H9 (cell line): ENCODE measurements at regions not wholly inside any gene's neighbourhood (a gene's known extent, or its start where the extent isn't known, plus 50 kb on each side); places are given as distances from the start of the nearest gene placed in this dataset.
"Not testable (repeated sequence)": the region's sequence is repeated elsewhere in the genome, so short reads cannot be mapped to it uniquely, and the experiment has no call there.

Experiments used
- DNase-seq: peaks from one replicate; pipeline ENCODE4 v3.0.0-alpha.2; 2017
- H2AFZ ChIP-seq: one replicate; pipeline ENCODE4 v1.6.1; 2013; ENCODE audit warnings: mild to moderate bottlenecking, low read length, control low read depth, moderate library complexity
- H2AK5ac ChIP-seq: 2 replicates; pipeline ENCODE4 v1.6.1; 2013; ENCODE audit warnings: low read length, control low read depth, mixed read lengths; ENCODE audit not compliant: insufficient read length
- H2BK120ac ChIP-seq: one replicate; pipeline ENCODE4 v1.6.1; 2013; ENCODE audit warnings: low read depth, mild to moderate bottlenecking, low read length, control low read depth, inconsistent platforms; ENCODE audit not compliant: poor library complexity, severe bottlenecking
- H2BK12ac ChIP-seq: 2 replicates; pipeline ENCODE4 v1.6.1; 2013; ENCODE audit warnings: low read length, control low read depth, mixed read lengths, low read depth; ENCODE audit not compliant: insufficient read length
- H2BK15ac ChIP-seq: 2 replicates; pipeline ENCODE4 v1.6.1; 2013; ENCODE audit warnings: low read depth, low read length, control low read depth
- H2BK20ac ChIP-seq: one replicate; pipeline ENCODE4 v1.6.1; 2013; ENCODE audit warnings: low read depth, mild to moderate bottlenecking, low read length, control low read depth, inconsistent platforms; ENCODE audit not compliant: poor library complexity, severe bottlenecking
- H2BK5ac ChIP-seq: 2 replicates; pipeline ENCODE4 v1.6.1; 2013; ENCODE audit warnings: low read length, control low read depth, mixed read lengths; ENCODE audit not compliant: insufficient read length
- H3K14ac ChIP-seq: 2 replicates; pipeline ENCODE4 v1.6.1; 2013; ENCODE audit warnings: low read length, control low read depth; ENCODE audit not compliant: insufficient read depth
- H3K18ac ChIP-seq: 2 replicates; pipeline ENCODE4 v1.6.1; 2013; ENCODE audit warnings: low read depth, mild to moderate bottlenecking, mixed read lengths, low read length, control low read depth; ENCODE audit not compliant: insufficient read length
- H3K23ac ChIP-seq: 2 replicates; pipeline ENCODE4 v1.6.1; 2013; ENCODE audit warnings: low read length, control low read depth, mixed read lengths, low read depth; ENCODE audit not compliant: insufficient read length
- H3K23me2 ChIP-seq: 2 replicates; pipeline ENCODE4 v1.6.1; 2013; ENCODE audit warnings: low read depth, mild to moderate bottlenecking, mixed read lengths, low read length, control low read depth; ENCODE audit not compliant: insufficient read length, poor library complexity, severe bottlenecking
- H3K27ac ChIP-seq: 2 replicates; pipeline ENCODE4 v1.5.1; 2013; ENCODE audit warnings: low read length, control low read depth, mixed read lengths, low read depth; ENCODE audit not compliant: insufficient read length
- H3K27me3 ChIP-seq: 2 replicates; pipeline ENCODE4 v1.6.1; 2013; ENCODE audit warnings: low read length, control low read depth, inconsistent platforms; ENCODE audit not compliant: insufficient read depth
- H3K4ac ChIP-seq: 2 replicates; pipeline ENCODE4 v1.6.1; 2013; ENCODE audit warnings: low read depth, mild to moderate bottlenecking, control low read depth, inconsistent platforms, low read length, moderate library complexity
- H3K4me1 ChIP-seq: 2 replicates; pipeline ENCODE4 v1.6.1; 2013; ENCODE audit warnings: low read length, control low read depth, inconsistent platforms; ENCODE audit not compliant: insufficient read depth
- H3K4me2 ChIP-seq: 2 replicates; pipeline ENCODE4 v1.6.1; 2013; ENCODE audit warnings: low read length, control low read depth, mixed read lengths; ENCODE audit not compliant: insufficient read length, insufficient read depth
- H3K56ac ChIP-seq: 2 replicates; pipeline ENCODE4 v1.6.1; 2013; ENCODE audit warnings: low read depth, mild to moderate bottlenecking, mixed read lengths, low read length, control low read depth; ENCODE audit not compliant: insufficient read length
- H3K79me1 ChIP-seq: 2 replicates; pipeline ENCODE4 v1.6.1; 2013; ENCODE audit warnings: low read depth, mild to moderate bottlenecking, moderate library complexity, low read length, control low read depth, inconsistent platforms; ENCODE audit not compliant: insufficient read depth, poor library complexity, severe bottlenecking
- H3K79me2 ChIP-seq: 2 replicates; pipeline ENCODE4 v1.6.1; 2013; ENCODE audit warnings: low read length, control low read depth, inconsistent platforms; ENCODE audit not compliant: insufficient read depth
- H3K9ac ChIP-seq: 2 replicates; pipeline ENCODE4 v1.6.1; 2013; ENCODE audit warnings: low read length, control low read depth, mixed read lengths; ENCODE audit not compliant: insufficient read length; ENCODE audit errors: extremely low read depth
- H3K9me3 ChIP-seq: one replicate; pipeline ENCODE4 v1.6.1; 2013; ENCODE audit warnings: low read depth, low read length, inconsistent platforms; ENCODE audit not compliant: control insufficient read depth
- H3T11ph ChIP-seq: one replicate; pipeline ENCODE4 v1.6.1; 2013; ENCODE audit warnings: mild to moderate bottlenecking, low read length, control low read depth, inconsistent platforms
- H4K20me1 ChIP-seq: one replicate; pipeline ENCODE4 v1.6.1; 2013; ENCODE audit not compliant: control insufficient read depth, insufficient read length, insufficient read depth
- H4K5ac ChIP-seq: 2 replicates; pipeline ENCODE4 v1.6.1; 2013; ENCODE audit warnings: low read depth, mild to moderate bottlenecking, mixed read lengths, low read length, control low read depth; ENCODE audit not compliant: insufficient read length
- H4K8ac ChIP-seq: replicated peaks from 2 replicates; pipeline ENCODE4 v1.6.1; 2013; ENCODE audit warnings: low read length, control low read depth, mixed read lengths, low read depth; ENCODE audit not compliant: insufficient read length
- H4K91ac ChIP-seq: 2 replicates; pipeline ENCODE4 v1.6.1; 2013; ENCODE audit warnings: low read depth, mild to moderate bottlenecking, moderate library complexity, mixed read lengths, low read length, control low read depth; ENCODE audit not compliant: insufficient read length
- H3K27ac Mint-ChIP-seq, 3 experiments: 2 replicates in 2 of 3; 3 replicates in 1 of 3; pipeline ENCODE4 v1.8.0; 2020 to 2021; ENCODE audit warnings: mixed read lengths in 3 of 3, mild to moderate bottlenecking in 1 of 3, moderate library complexity in 1 of 3
- H3K27me3 Mint-ChIP-seq: 2 replicates; pipeline ENCODE4 v1.8.0; 2021; ENCODE audit warnings: low read depth, mild to moderate bottlenecking, moderate library complexity, mixed read lengths
- H3K36me3 Mint-ChIP-seq, 3 experiments: 2 replicates in 2 of 3; 3 replicates in 1 of 3; pipeline ENCODE4 v1.8.0; 2020 to 2021; ENCODE audit warnings: low read depth in 3 of 3, mixed read lengths in 3 of 3; ENCODE audit not compliant: insufficient read depth in 1 of 3
- H3K4me1 Mint-ChIP-seq, 2 experiments: 2 replicates each; pipeline ENCODE4 v1.8.0; 2020; ENCODE audit warnings: mixed read lengths in 2 of 2
- H3K4me3 Mint-ChIP-seq, 2 experiments: 2 replicates in 1 of 2; 3 replicates in 1 of 2; pipeline ENCODE4 v1.8.0; 2020 to 2021; ENCODE audit warnings: mild to moderate bottlenecking in 2 of 2, mixed read lengths in 2 of 2, moderate library complexity in 1 of 2
- H3K9me3 Mint-ChIP-seq, 2 experiments: 2 replicates in 1 of 2; 3 replicates in 1 of 2; pipeline ENCODE4 v1.8.0; 2020; ENCODE audit warnings: mild to moderate bottlenecking in 2 of 2, mixed read lengths in 2 of 2, moderate library complexity in 1 of 2
- CTCF ChIP-seq: fragments of 200-600 bp; sonication (generic); conservative IDR thresholded peaks from 3 replicates; pipeline ENCODE4 v1.8.0; 2021; ENCODE audit warnings: antibody characterized with exemption, mild to moderate bottlenecking
- WGBS: extraction: QIAGEN DNeasy Blood & Tissue Kit; methylation state at CpG from one replicate; pipeline ENCODE4 v1.1.7; 2013; ENCODE audit warnings: missing lambda C conversion rate, low lambda C conversion rate, mixed read lengths; ENCODE audit not compliant: insufficient read length; ENCODE audit errors: extremely low coverage; 5-methylcytosine and 5-hydroxymethylcytosine counted together

DNA sequence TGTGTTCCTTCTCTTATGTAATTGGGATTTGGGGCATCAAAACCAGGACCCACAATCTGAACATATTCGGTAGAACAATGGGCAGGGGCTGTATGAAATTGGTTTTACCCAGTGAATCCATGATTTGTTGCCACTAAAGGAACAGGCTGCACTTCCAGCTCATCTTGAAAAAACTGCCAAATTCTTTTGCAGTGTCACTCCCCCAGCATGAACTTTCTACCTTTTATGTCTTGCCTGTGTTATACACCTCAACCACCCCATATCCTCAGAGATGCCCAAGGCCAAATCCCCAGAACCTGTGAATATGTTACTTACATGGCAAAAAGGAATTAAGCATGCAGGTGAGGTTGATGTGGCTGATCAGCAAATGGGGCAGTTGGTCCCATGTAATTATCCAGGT, 280.2 kb upstream of the ECI2 start:
- Histone ChIP-seq H4K91ac (no peak overlapping the region), H3K4me2 (no peak overlapping the region), H3T11ph (no peak overlapping the region), H3K79me2 (no peaks in the 10 kb centered on the region), H4K8ac (no peak overlapping the region), H2AFZ (no peak overlapping the region), H2AK5ac (no peak overlapping the region), H3K23me2 (no peaks in the 10 kb centered on the region), H3K18ac (no peak overlapping the region), H2BK120ac (no peak overlapping the region), H4K5ac (no peak overlapping the region), H4K20me1 (no peaks in the 10 kb centered on the region), H3K14ac (no peak overlapping the region), H3K56ac (no peak overlapping the region), H3K4ac (no peak overlapping the region), H3K9ac (no peak overlapping the region), H3K9me3 (no peaks in the 10 kb centered on the region), H2BK20ac (no peak overlapping the region), H3K27ac (no peak overlapping the region), H2BK15ac (no peak overlapping the region), H3K4me1 (no peaks in the 10 kb centered on the region), H3K23ac (no peak overlapping the region), H3K27me3 (no peaks in the 10 kb centered on the region), H2BK12ac (no peak overlapping the region), H2BK5ac (no peak overlapping the region), H3K79me1 (no peaks in the 10 kb centered on the region)
- Mint-ChIP-seq H3K27me3 (peaks cover 2% of the 10 kb centered on the region), H3K4me3 (no peak overlapping the region), H3K36me3 (peaks cover 0 to 7% (median 0%) of the 10 kb centered on the region in 3 experiments; a peak in 3 of 7 replicates), H3K4me1 (no peaks in the 10 kb centered on the region), H3K27ac (no peak overlapping the region), H3K9me3 (peaks cover 5% of the 10 kb centered on the region in 2 experiments; a peak in 4 of 5 replicates)
- WGBS = no CpG with 5 or more reads among the region's 1 CpG
- no peak for TF ChIP-seq CTCF
- DNase-seq = no peak

DNA sequence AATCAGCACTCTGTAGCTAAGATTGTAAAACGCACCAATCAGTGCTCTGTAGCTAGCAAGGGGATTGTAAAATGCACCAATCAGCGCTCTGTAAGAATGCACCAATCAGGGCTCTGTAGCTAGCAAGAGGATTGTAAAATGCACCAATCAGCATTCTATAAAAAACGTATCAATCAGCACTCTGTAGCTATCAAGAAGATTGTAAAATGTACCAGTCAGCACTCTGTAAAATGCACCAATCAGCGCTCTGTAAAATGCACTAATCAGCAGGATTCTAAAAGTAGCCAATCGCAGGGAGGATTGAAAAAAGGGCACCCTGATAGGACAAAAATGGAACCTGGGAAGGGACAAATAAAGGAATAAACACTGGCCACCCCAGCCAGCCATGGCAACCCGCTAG, 278.7 kb upstream of the ECI2 start:
- not testable (repeated sequence) for H3K27ac ChIP-seq, H3K14ac ChIP-seq, H2AK5ac ChIP-seq, H2AFZ ChIP-seq, DNase-seq, H3K27me3 Mint-ChIP-seq, H3K4ac ChIP-seq, H3K23me2 ChIP-seq, H2BK15ac ChIP-seq, H3K36me3 Mint-ChIP-seq, H3K9ac ChIP-seq, H3K27me3 ChIP-seq, H3K4me2 ChIP-seq, H4K5ac ChIP-seq, H3K56ac ChIP-seq, H2BK5ac ChIP-seq, H3T11ph ChIP-seq, H4K91ac ChIP-seq, H3K9me3 Mint-ChIP-seq, H3K9me3 ChIP-seq, H3K4me1 ChIP-seq, H3K79me1 ChIP-seq, H3K79me2 ChIP-seq, H3K23ac ChIP-seq, H4K8ac ChIP-seq, H4K20me1 ChIP-seq, H3K18ac ChIP-seq, H3K4me1 Mint-ChIP-seq, H2BK120ac ChIP-seq, H2BK20ac ChIP-seq, H2BK12ac ChIP-seq, H3K27ac Mint-ChIP-seq, H3K4me3 Mint-ChIP-seq
- WGBS = no CpG with 5 or more reads among the region's 6 CpGs
